BJ (cell line): ENCODE measurements at regions not wholly inside any gene's neighbourhood (a gene's known extent, or its start where the extent isn't known, plus 50 kb on each side); places are given as distances from the start of the nearest gene placed in this dataset.

ENCODE experiments used
- CTCF ChIA-PET: fragments of 350-600 bp; formaldehyde crosslinking; extraction: SDS; loops from one replicate; lab custom pipeline; 2021; ENCODE audit warnings: antibody characterized with exemption, inconsistent platforms; lab: Yijun Ruan, JAX
- POLR2A ChIA-PET: fragments of 300-600 bp; sonication (Branson Sonifier 250); formaldehyde crosslinking; extraction: SDS; loops from one replicate; lab custom pipeline; 2021; ENCODE audit warnings: antibody characterized with exemption; lab: Charles Lee
- DNase-seq: peaks from one replicate; pipeline ENCODE4 v3.0.0-alpha.2; 2011; ENCODE audit warnings: low read depth
- H3K27me3 ChIP-seq: 2 replicates; pipeline ENCODE4 v1.6.0; 2011; ENCODE audit warnings: low read length; ENCODE audit not compliant: control insufficient read depth, insufficient read depth
- H3K36me3 ChIP-seq: 2 replicates; pipeline ENCODE4 v1.5.1; 2011; ENCODE audit warnings: low read length; ENCODE audit not compliant: control insufficient read depth, insufficient read depth
- H3K4me3 ChIP-seq: 2 replicates; pipeline ENCODE4 v1.5.1; 2011; ENCODE audit warnings: low read depth, mild to moderate bottlenecking, control low read depth, low read length
- TF ChIP-seq, protein P1 (sequence below): IDR thresholded peaks from 2 replicates; pipeline ENCODE4 v1.5.1; 2011; ENCODE audit warnings: low read depth, mild to moderate bottlenecking, control low read depth, inconsistent platforms, low read length, moderate library complexity; ENCODE audit not compliant: insufficient read depth

GRCh38 chr1:90370686-90371447 lies 346.2 kb downstream of the BARHL2 start:
- CTCF ChIA-PET, result no interaction called here
- Histone ChIP-seq H3K36me3 (no peaks in the 10 kb centered on the region), H3K4me3 (no peak overlapping the region), H3K27me3 (no peaks in the 10 kb centered on the region)
- TF ChIP-seq, protein P1, sequence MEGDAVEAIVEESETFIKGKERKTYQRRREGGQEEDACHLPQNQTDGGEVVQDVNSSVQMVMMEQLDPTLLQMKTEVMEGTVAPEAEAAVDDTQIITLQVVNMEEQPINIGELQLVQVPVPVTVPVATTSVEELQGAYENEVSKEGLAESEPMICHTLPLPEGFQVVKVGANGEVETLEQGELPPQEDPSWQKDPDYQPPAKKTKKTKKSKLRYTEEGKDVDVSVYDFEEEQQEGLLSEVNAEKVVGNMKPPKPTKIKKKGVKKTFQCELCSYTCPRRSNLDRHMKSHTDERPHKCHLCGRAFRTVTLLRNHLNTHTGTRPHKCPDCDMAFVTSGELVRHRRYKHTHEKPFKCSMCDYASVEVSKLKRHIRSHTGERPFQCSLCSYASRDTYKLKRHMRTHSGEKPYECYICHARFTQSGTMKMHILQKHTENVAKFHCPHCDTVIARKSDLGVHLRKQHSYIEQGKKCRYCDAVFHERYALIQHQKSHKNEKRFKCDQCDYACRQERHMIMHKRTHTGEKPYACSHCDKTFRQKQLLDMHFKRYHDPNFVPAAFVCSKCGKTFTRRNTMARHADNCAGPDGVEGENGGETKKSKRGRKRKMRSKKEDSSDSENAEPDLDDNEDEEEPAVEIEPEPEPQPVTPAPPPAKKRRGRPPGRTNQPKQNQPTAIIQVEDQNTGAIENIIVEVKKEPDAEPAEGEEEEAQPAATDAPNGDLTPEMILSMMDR, result no peak
- POLR2A ChIA-PET, result no interaction called here
- no peak for DNase-seq

DNA sequence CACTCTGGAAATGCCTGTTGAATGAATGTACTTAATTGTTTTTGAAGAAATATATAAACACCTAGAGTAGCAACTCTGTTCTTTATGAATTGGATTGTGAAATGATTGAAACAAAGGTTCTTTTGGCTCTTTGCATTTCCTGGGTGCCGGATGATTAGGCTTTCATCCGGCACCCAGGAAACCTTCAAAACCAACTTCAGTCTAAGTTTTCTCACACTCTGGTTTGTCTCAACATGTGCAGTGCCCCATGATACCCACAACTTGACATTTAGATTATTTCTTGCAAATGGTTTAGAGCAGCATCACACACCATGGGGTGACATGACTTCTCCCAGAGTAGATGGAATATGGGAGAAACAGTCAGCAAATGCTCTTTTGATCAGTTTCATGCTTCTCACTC lies 354.9 kb downstream of the BARHL2 start:
- POLR2A ChIA-PET, result no interaction called here
- CTCF ChIA-PET, result no interaction called here
- no peak for DNase-seq
- H3K27me3 ChIP-seq, result no peaks in the 10 kb centered on the region
- TF ChIP-seq, protein P1, result no peak
- no peaks in the 10 kb centered on the region for H3K36me3 ChIP-seq
- H3K4me3 ChIP-seq, result no peak overlapping the region

DNA sequence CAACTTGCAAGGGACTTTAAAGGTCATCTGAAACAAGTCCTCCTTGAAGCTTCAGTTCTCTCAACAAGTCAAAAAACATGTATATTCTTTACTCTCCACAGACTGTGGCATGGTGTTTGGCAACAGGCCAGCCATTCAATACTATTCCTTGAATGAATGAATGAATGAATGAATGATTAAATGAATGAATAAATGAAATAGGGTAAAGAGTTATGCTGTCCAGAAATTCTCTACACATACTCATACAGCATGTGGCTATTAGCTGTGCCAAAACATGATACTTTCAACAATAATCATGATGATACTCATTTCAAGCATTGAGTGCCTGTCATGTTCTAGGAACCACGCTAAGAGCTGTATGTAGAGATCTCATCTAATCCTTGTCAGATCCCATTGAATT lies 356.1 kb downstream of the BARHL2 start:
- Histone ChIP-seq H3K27me3 (no peaks in the 10 kb centered on the region), H3K4me3 (no peak overlapping the region), H3K36me3 (no peaks in the 10 kb centered on the region)
- no peak for DNase-seq
- TF ChIP-seq, protein P1, result no peak
- ChIA-PET POLR2A (no interaction called here), CTCF (no interaction called here)

- H3K36me3 ChIP-seq, result no peaks in the 10 kb centered on the region
- TF ChIP-seq, protein P1, result no peak
- CTCF ChIA-PET, result no interaction called here
- no peak overlapping the region for H3K4me3 ChIP-seq
- POLR2A ChIA-PET, result no interaction called here
- no peaks in the 10 kb centered on the region for H3K27me3 ChIP-seq
- DNase-seq, result no peak
These were observed 357.1 kb downstream of the BARHL2 start for GRCh38 chr1:90359994-90360393.

GRCh38 chr1:90358448-90358847 lies 358.7 kb downstream of the BARHL2 start:
- H3K4me3 ChIP-seq, result no peak overlapping the region
- TF ChIP-seq, protein P1, result no peak
- H3K36me3 ChIP-seq, result no peaks in the 10 kb centered on the region
- DNase-seq, result no peak
- no peaks in the 10 kb centered on the region for H3K27me3 ChIP-seq
- ChIA-PET CTCF (no interaction called here), POLR2A (no interaction called here)
